Endothelial cell of umbilical vein (primary cell): ENCODE measurements at regions not wholly inside any gene's neighbourhood (a gene's known extent, or its start where the extent isn't known, plus 50 kb on each side); places are given as distances from the start of the nearest gene placed in this dataset.
A peak's percentile ranks its signal among the peaks of the same experiment; 100 is the strongest.

Experiments
- EZH2 ChIP-seq: IDR thresholded peaks from 2 replicates; pipeline ENCODE4 v1.6.1; 2012; ENCODE audit warnings: borderline replicate concordance, low read depth, mild to moderate bottlenecking, moderate library complexity, low read length, inconsistent platforms; ENCODE audit not compliant: severe bottlenecking
- FOS ChIP-seq: IDR thresholded peaks from 2 replicates; pipeline ENCODE4 v1.6.1; 2011; ENCODE audit warnings: mild to moderate bottlenecking, low read length, moderate library complexity, borderline replicate concordance; ENCODE audit not compliant: insufficient read depth
- JUN ChIP-seq: IDR thresholded peaks from 2 replicates; pipeline ENCODE4 v1.6.1; 2011; ENCODE audit warnings: borderline replicate concordance, low read depth; ENCODE audit not compliant: insufficient read length, insufficient read depth
- POLR2A ChIP-seq: IDR thresholded peaks from 2 replicates; pipeline ENCODE4 v1.6.1; 2012; ENCODE audit warnings: low read depth, mild to moderate bottlenecking, control low read depth, low read length
- POLR2AphosphoS5 ChIP-seq: IDR thresholded peaks from 2 replicates; pipeline ENCODE4 v1.6.1; 2012; ENCODE audit warnings: low read depth, mild to moderate bottlenecking, control low read depth, low read length, moderate library complexity; ENCODE audit not compliant: insufficient read depth
- TF ChIP-seq, protein P1 (sequence below), 2 donors: IDR thresholded peaks; 1 replicate in 1 of 2; 2 replicates in 1 of 2; pipeline ENCODE4 v1.5.1; 2011; ENCODE audit warnings: low read length in 2 of 2, mild to moderate bottlenecking in 2 of 2, moderate library complexity in 2 of 2, control low read depth in 1 of 2, inconsistent platforms in 1 of 2, low read depth in 1 of 2; ENCODE audit not compliant: insufficient read depth in 1 of 2; ENCODE audit errors: extremely low read depth in 1 of 2

DNA sequence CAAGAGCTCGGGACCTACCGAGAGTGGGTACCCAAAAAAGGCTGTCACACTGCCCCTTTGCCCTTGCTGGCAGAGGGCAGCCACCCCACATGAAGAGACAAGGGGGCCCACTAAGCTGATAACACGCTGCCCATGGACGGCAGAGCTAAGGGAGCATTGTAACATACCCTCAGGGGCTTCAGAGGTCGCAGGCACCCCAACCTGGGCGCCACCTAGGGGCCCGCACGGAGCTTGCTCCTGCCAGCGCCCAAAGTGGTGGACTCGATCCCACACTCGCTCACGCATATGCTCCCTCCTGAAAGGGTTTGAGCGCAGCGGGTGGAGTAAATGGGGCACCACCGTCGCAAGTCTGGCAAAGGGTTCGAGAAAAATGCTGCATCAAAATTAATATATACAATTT lies 975.4 kb downstream of the ZPLD1 start:
- TF ChIP-seq, protein P1, sequence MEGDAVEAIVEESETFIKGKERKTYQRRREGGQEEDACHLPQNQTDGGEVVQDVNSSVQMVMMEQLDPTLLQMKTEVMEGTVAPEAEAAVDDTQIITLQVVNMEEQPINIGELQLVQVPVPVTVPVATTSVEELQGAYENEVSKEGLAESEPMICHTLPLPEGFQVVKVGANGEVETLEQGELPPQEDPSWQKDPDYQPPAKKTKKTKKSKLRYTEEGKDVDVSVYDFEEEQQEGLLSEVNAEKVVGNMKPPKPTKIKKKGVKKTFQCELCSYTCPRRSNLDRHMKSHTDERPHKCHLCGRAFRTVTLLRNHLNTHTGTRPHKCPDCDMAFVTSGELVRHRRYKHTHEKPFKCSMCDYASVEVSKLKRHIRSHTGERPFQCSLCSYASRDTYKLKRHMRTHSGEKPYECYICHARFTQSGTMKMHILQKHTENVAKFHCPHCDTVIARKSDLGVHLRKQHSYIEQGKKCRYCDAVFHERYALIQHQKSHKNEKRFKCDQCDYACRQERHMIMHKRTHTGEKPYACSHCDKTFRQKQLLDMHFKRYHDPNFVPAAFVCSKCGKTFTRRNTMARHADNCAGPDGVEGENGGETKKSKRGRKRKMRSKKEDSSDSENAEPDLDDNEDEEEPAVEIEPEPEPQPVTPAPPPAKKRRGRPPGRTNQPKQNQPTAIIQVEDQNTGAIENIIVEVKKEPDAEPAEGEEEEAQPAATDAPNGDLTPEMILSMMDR (IDR thresholded peaks at IDR 0.05; ENCODE audit: extremely low read depth in 1 of 2, insufficient read depth in 1 of 2, low read depth in 1 of 2, low read length in 2 of 2), result peak in 1 of 2 donors; percentile 5
- no peak for TF ChIP-seq POLR2AphosphoS5
- TF ChIP-seq JUN, result no peak
- TF ChIP-seq FOS, result no peak
- TF ChIP-seq POLR2A, result no peak
- no peak for TF ChIP-seq EZH2
